Activated CD8-positive, alpha-beta T cell treated with anti-CD3 and anti-CD28 coated beads for 36 hours (primary cell): ENCODE measurements at regions not wholly inside any gene's neighbourhood (a gene's known extent, or its start where the extent isn't known, plus 50 kb on each side); places are given as distances from the start of the nearest gene placed in this dataset.

Source experiments
- ATAC-seq: fragments of 200-7000 bp; cut with Tn5 transposase; one replicate; pipeline ENCODE4 v1.10.0; 2021; ENCODE audit warnings: mild to moderate bottlenecking, moderate library complexity
- CTCF ChIA-PET: fragments of 350-600 bp; sonication (Branson Sonifier 250); formaldehyde crosslinking; loops from one replicate; lab custom pipeline; 2021; ENCODE audit warnings: antibody characterized with exemption; lab: Charles Lee
- POLR2A ChIA-PET: fragments of 350-600 bp; sonication (Branson Sonifier 250); formaldehyde crosslinking; loops from one replicate; lab custom pipeline; 2021; ENCODE audit warnings: antibody characterized with exemption; lab: Charles Lee
- DNase-seq: peaks from one replicate; pipeline ENCODE4 v3.0.0-alpha.2; 2020
- H3K27ac Mint-ChIP-seq: one replicate; pipeline ENCODE4 v1.8.0; 2021; ENCODE audit warnings: mild to moderate bottlenecking, mixed read lengths
- H3K27me3 Mint-ChIP-seq: one replicate; pipeline ENCODE4 v1.8.0; 2021; ENCODE audit warnings: mixed read lengths
- H3K36me3 Mint-ChIP-seq: one replicate; pipeline ENCODE4 v1.8.0; 2021; ENCODE audit warnings: low read depth, mixed read lengths
- H3K4me1 Mint-ChIP-seq: one replicate; pipeline ENCODE4 v1.8.0; 2021; ENCODE audit warnings: low read depth, mixed read lengths
- H3K4me3 Mint-ChIP-seq: one replicate; pipeline ENCODE4 v1.8.0; 2021; ENCODE audit warnings: mild to moderate bottlenecking, moderate library complexity, mixed read lengths
- H3K9me3 Mint-ChIP-seq: one replicate; pipeline ENCODE4 v1.8.0; 2021; ENCODE audit warnings: mixed read lengths
- CTCF ChIP-seq: fragments of 200-600 bp; IDR thresholded peaks from one replicate; pipeline ENCODE4 v1.8.0; 2022; ENCODE audit warnings: antibody characterized with exemption, mild to moderate bottlenecking
- intact Hi-C: fragments of 100-400 bp; cut with micrococcal nuclease; formaldehyde crosslinking; loops from one replicate; pipeline ENCODE4 v1.10.0; 2022

- Mint-ChIP-seq H3K27me3 (peaks cover 2% of the 10 kb centered on the region), H3K4me3 (no peak overlapping the region)
- no peak for ATAC-seq
Measured at GRCh38 chr1:200281201-200281835, 128.5 kb downstream of the ZNF281 start.

DNA sequence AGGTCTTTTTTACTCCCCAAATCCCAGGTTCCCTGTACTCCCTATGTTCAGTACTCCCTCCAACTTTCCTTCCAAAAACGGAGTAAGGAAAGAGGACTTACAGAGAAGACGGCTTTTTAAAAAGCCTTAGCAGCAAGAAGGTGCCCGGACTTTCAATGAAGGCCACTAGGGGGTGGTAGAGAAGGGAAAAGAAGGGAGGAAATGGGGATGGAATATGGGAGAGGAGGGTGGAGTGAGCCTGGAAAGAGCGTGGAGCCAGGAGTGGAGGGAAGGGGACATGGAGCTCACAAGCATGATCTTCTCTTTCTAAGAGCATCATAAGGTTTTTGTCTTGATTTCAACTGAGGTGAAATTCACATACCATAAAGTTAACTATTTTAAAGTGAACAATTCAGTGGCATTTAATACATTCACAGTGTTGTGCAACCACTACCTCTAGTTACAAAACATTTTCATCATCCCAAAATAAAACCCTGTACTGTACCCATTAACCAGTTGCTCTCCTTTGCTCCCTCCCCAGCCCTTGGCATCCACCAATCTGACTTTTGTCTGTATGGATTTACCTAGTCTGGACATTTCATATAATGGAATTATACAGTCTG, 129.9 kb downstream of the ZNF281 start:
- Mint-ChIP-seq H3K36me3 (no peaks in the 10 kb centered on the region), H3K4me3 (no peak overlapping the region), H3K4me1 (no peaks in the 10 kb centered on the region), H3K9me3 (no peaks in the 10 kb centered on the region), H3K27ac (no peak overlapping the region), H3K27me3 (peaks cover 2% of the 10 kb centered on the region)
- peak; percentile 74 for TF ChIP-seq CTCF
- POLR2A ChIA-PET: interaction anchor here (1.2 kb wide), 1 partner anchor 13 kb away, joined by 3 read pairs; no protein-coding TSS in a partner anchor
- DNase-seq (peak; percentile 51), ATAC-seq (no peak)
- CTCF ChIA-PET: interaction anchor here (0.7 to 3.8 kb wide), 22 partner anchors 10 to 233 kb away, joined by 3 to 31 read pairs (median 4); no protein-coding TSS in a partner anchor
- intact Hi-C loops: loop anchor here (5.0 kb wide), 1 partner anchor 207 kb away; no protein-coding TSS in a partner anchor

More at GRCh38 chr1:200281201-200281835, 128.5 kb downstream of the ZNF281 start:
- POLR2A ChIA-PET: no interaction called here
- Mint-ChIP-seq H3K27ac (no peak overlapping the region), H3K4me1 (no peaks in the 10 kb centered on the region), H3K36me3 (no peaks in the 10 kb centered on the region), H3K9me3 (no peaks in the 10 kb centered on the region)
- intact Hi-C loops: no loop called here
- CTCF ChIA-PET: interaction anchor here (0.8 to 3.8 kb wide), 6 partner anchors 8 to 596 kb away, joined by 4 to 28 read pairs (median 4); no protein-coding TSS in a partner anchor
- TF ChIP-seq CTCF: no peak
- no peak for DNase-seq

DNA sequence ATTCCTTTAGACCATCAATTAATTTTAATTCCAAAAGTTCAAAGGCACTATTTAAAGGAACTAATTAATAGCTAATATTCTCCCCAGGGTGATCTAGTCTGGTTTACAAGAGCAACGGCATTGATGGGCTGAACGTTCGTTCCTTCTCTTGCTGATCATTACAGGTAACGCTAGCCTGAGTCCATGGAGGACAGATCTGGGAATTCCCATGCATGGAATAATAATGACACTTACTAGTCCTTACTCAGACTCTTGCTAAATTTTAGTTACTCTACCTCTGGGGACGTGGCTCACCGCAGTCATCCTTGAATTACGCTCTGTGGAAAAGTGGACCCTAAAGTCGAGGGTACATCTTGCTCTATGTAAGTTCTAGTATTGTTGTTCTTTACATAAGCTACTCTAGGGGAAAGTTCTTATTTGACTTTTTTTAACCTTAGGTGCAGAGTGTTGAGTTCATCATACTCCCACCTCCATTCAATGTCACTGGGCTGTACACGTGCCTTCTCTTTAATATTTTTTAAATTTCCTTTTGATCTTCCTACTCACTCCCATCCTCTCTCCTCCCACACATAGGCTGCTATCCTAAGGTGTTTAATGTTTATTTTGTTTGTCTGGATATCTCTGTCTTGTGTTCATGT, 133.9 kb downstream of the ZNF281 start:
- Mint-ChIP-seq H3K9me3 (no peaks in the 10 kb centered on the region), H3K27me3 (peaks cover 2% of the 10 kb centered on the region), H3K27ac (no peak overlapping the region), H3K4me1 (peaks cover 6% of the 10 kb centered on the region), H3K36me3 (no peaks in the 10 kb centered on the region), H3K4me3 (no peak overlapping the region)
- ATAC-seq: no peak
- POLR2A ChIA-PET: interaction anchor here (1.0 kb wide), 1 partner anchor 121 kb away, joined by 3 read pairs; no protein-coding TSS in a partner anchor
- DNase-seq: no peak
- TF ChIP-seq CTCF: no peak
- intact Hi-C loops: loop anchor here (5.0 kb wide), 1 partner anchor 211 kb away; no protein-coding TSS in a partner anchor
- CTCF ChIA-PET: interaction anchor here (0.6 to 2.8 kb wide), 8 partner anchors 133 to 591 kb away, joined by 3 to 13 read pairs (median 4); no protein-coding TSS in a partner anchor

- Mint-ChIP-seq H3K27me3 (peaks cover 2% of the 10 kb centered on the region), H3K9me3 (no peaks in the 10 kb centered on the region), H3K4me1 (peaks cover 6% of the 10 kb centered on the region), H3K27ac (no peak overlapping the region), H3K4me3 (no peak overlapping the region), H3K36me3 (no peaks in the 10 kb centered on the region)
- DNase-seq: no peak
- ATAC-seq: no peak
- POLR2A ChIA-PET: no interaction called here
- TF ChIP-seq CTCF: no peak
- CTCF ChIA-PET: interaction anchor here (0.6 to 2.8 kb wide), 5 partner anchors 132 to 590 kb away, joined by 3 to 13 read pairs (median 8); no protein-coding TSS in a partner anchor
- intact Hi-C loops: loop anchor here (5.0 kb wide), 1 partner anchor 212 kb away; no protein-coding TSS in a partner anchor
Measured at GRCh38 chr1:200275415-200275814, 134.4 kb downstream of the ZNF281 start.
